ENCODE measurements at regions not wholly inside any gene's neighbourhood (a gene's known extent, or its start where the extent isn't known, plus 50 kb on each side); places are given as distances from the start of the nearest gene placed in this dataset.

DNA sequence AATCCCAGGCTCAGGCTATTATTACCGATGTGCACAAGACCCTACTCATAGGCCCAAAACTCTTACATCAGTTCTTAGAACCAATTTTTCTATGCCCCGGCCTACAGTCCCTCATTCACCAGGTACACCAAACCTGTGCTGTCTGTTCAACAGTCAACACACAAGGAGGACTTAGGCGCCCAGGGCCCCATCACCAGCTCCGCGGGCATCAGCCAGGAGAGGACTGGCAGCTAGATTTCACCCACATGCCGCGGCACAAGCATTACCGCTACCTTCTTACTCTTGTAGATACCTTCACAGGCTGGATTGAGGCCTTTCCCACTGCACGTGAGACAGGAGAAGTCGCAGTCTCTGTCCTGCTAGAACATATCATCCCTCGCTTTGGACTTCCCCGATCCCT, 962.5 kb downstream of the RPA4 start:
- TF ChIP-seq EZH2 (IDR thresholded peaks at IDR 0.05; ENCODE audit: insufficient read depth, poor library complexity, severe bottlenecking): no peak
- no peak for TF ChIP-seq EZH2phosphoT487 (IDR thresholded peaks at IDR 0.05; ENCODE audit: insufficient read depth, low read depth)

Data from GM23248 (cell line).